ENCODE measurements at regions not wholly inside any gene's neighbourhood (a gene's known extent, or its start where the extent isn't known, plus 50 kb on each side); places are given as distances from the start of the nearest gene placed in this dataset.
A peak's percentile ranks its signal among the peaks of the same experiment; 100 is the strongest.
"Not testable (repeated sequence)": the region's sequence is repeated elsewhere in the genome, so short reads cannot be mapped to it uniquely, and the experiment has no call there.

DNA sequence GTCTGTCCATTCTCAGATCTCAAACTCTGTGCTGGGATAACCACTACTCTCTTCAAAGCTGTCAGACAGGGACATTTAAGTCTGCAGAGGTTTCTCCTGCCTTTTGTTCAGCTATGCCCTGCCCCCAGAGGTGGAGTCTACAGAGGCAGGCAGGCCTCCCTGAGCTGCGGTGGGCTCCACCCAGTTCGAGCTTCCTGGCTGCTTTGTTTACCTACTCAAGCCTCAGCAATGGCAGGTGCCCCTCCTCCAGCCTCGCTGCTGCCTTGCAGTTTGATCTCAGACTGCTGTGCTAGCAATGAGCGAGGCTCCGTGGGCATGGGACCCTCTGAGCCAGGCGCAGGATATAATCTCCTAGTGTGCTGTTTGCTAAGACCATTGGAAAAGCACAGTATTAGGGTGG, 53.1 kb upstream of the HUNK start:
- POLR2A ChIA-PET, H3K27ac Mint-ChIP-seq, DNase-seq: not testable (repeated sequence)

DNA sequence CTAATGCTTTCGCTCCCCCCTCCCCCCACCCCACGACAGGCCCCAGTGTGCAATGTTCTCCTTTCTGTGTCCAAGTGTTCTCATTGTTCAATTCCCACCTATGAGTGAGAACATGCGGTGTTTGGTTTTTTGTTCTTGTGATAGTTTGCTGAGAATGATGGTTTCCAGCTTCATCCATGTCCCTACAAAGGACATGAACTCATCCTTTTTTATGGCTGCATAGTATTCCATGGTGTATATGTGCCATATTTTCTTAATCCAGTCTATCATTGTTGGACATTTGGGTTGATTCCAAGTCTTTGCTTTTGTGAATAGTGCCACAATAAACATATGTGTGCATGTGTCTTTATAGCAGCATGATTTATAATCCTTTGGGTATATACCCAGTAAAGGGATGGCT, 58.5 kb upstream of the HUNK start:
- H3K4me3 Mint-ChIP-seq; H3K4me1 ChIP-seq (ENCODE audit: insufficient read depth, low read length); H3K4me3 ChIP-seq (ENCODE audit: low read length); CTCF ChIA-PET; POLR2A ChIA-PET; H3K36me3 Mint-ChIP-seq; H3K4me1 Mint-ChIP-seq; H3K27ac ChIP-seq (ENCODE audit: low read depth, low read length); DNase-seq; H3K27me3 ChIP-seq (ENCODE audit: insufficient read depth, low read length, poor library complexity, severe bottlenecking); H3K36me3 ChIP-seq (ENCODE audit: insufficient read depth, low read length); H3K27ac Mint-ChIP-seq; H3K9me3 ChIP-seq (ENCODE audit: low read length): not testable (repeated sequence)
- Mint-ChIP-seq H3K9me3 (peaks cover 0 to 13% (median 9%) of the 10 kb centered on the region in 5 donors), H3K27me3 (peaks cover 3 to 14% of the 10 kb centered on the region in 2 donors)

More for the DNA sequence above, 53.1 kb upstream of the HUNK start:
- CTCF ChIA-PET; H3K36me3 Mint-ChIP-seq; H3K27me3 ChIP-seq (ENCODE audit: insufficient read depth, low read length, poor library complexity, severe bottlenecking); H3K4me1 Mint-ChIP-seq; H3K27ac ChIP-seq (ENCODE audit: low read depth, low read length); H3K36me3 ChIP-seq (ENCODE audit: insufficient read depth, low read length); H3K9me3 Mint-ChIP-seq; H3K4me1 ChIP-seq (ENCODE audit: insufficient read depth, low read length); H3K4me3 ChIP-seq (ENCODE audit: low read length); H3K4me3 Mint-ChIP-seq; H3K9me3 ChIP-seq (ENCODE audit: low read length): not testable (repeated sequence)
- peaks cover 5 to 27% of the 10 kb centered on the region in 2 donors for H3K27me3 Mint-ChIP-seq

DNA sequence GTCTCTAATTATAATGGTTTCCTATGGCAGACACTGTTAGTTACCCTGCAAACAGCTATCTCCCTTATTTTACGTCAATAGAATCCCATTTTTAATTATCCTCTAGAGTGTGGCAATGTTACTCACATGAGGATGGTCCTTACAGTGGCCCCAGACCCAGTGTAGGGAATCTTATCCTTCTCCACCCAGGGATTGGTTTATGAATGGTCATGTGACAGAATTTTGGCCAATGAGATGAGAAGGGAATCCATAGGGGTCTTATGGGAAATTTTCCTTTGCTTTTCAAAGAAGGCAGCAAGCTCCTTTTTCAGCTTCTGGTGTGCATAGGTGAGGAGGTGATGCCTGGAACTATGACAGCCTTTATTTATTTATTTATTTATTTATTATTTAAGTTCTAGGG, 59.0 kb upstream of the HUNK start:
- Histone ChIP-seq H3K27ac (ENCODE audit: low read depth, low read length) (no peak overlapping the region), H3K36me3 (ENCODE audit: insufficient read depth, low read length) (no peaks in the 10 kb centered on the region), H3K4me3 (ENCODE audit: low read length) (no peak overlapping the region), H3K4me1 (ENCODE audit: insufficient read depth, low read length) (no peaks in the 10 kb centered on the region), H3K27me3 (ENCODE audit: insufficient read depth, low read length, poor library complexity, severe bottlenecking) (no peaks in the 10 kb centered on the region), H3K9me3 (ENCODE audit: low read length) (no peaks in the 10 kb centered on the region)
- H3K36me3 Mint-ChIP-seq, result no peaks in the 10 kb centered on the region
- DNase-seq, result no peak
- H3K4me1 Mint-ChIP-seq, result no peaks in the 10 kb centered on the region
- H3K27ac Mint-ChIP-seq, result no peak overlapping the region
- ChIA-PET POLR2A (no interaction called here), CTCF (no interaction called here)
- peaks cover 3 to 12% of the 10 kb centered on the region in 2 donors for H3K27me3 Mint-ChIP-seq
- peaks cover 0 to 13% (median 9%) of the 10 kb centered on the region in 5 donors for H3K9me3 Mint-ChIP-seq
- no peak overlapping the region for H3K4me3 Mint-ChIP-seq

GRCh38 chr21:31804008-31804394, 68.8 kb upstream of the HUNK start:
- peaks cover 7 to 37% of the 10 kb centered on the region in 2 donors for H3K27me3 Mint-ChIP-seq
- CTCF ChIA-PET, result no interaction called here
- H3K9me3 Mint-ChIP-seq, result no peaks in the 10 kb centered on the region

DNA sequence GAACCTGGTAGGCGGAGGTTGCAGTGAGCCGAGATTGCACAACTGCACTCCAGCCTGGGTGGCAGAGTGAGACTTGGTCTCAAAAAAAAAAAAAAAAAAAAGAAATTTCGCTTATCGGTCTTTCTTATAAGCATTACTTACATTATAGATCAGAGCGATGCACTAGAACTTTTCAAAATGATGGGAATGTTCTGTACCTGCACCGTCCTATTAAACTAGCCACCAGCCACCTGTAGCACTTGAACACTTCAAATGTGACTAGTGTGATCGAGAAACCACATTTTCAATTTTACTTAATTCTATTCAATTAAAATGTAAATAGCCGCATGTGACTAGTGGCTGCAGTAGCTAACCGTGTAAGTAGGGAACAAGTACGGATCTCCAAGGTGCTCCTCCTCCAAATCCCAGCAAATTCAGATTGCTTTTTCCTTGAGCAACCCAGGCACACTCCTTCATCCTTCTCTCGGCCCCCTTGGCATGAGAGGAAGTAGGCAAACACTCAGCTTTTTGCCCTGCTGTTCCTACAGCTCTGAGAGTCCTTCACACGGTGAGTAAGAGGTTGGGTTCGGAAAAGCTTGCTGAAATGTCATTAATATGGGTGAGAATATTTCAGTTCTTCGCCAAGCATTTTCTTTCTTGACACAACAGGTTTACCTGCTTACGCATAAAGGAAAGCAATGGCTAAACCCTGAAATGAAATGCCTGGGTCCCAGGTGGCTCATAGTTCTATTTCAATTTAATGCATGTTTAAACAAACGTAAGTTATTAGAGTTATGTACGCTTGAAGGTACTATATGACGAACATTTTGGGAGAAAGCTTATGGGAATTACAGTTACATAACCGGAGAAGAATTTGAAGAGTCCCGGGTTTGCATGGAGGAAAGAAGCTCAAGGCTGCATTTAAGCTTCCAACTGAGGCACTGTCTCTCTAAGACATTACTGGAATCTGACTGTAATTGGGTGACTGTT, 69.5 kb upstream of the HUNK start:
- Histone ChIP-seq H3K27me3 (ENCODE audit: insufficient read depth, low read length, poor library complexity, severe bottlenecking) (peaks cover 3% of the 10 kb centered on the region), H3K4me1 (ENCODE audit: insufficient read depth, low read length) (no peaks in the 10 kb centered on the region), H3K4me3 (ENCODE audit: low read length) (no peak overlapping the region), H3K27ac (ENCODE audit: low read depth, low read length) (no peak overlapping the region), H3K9me3 (ENCODE audit: low read length) (no peaks in the 10 kb centered on the region), H3K36me3 (ENCODE audit: insufficient read depth, low read length) (no peaks in the 10 kb centered on the region)
- H3K36me3 Mint-ChIP-seq, result no peaks in the 10 kb centered on the region
- H3K4me3 Mint-ChIP-seq, result no peak overlapping the region
- H3K4me1 Mint-ChIP-seq, result no peaks in the 10 kb centered on the region
- peaks cover 7 to 42% of the 10 kb centered on the region in 2 donors for H3K27me3 Mint-ChIP-seq
- ChIA-PET CTCF (no interaction called here), POLR2A (no interaction called here)
- H3K9me3 Mint-ChIP-seq, result no peaks in the 10 kb centered on the region
- DNase-seq, result no peak
- H3K27ac Mint-ChIP-seq, result no peak overlapping the region

More at GRCh38 chr21:31804008-31804394, 68.8 kb upstream of the HUNK start:
- H3K9me3 ChIP-seq (ENCODE audit: low read length), result no peaks in the 10 kb centered on the region
- POLR2A ChIA-PET, result no interaction called here
- no peak for DNase-seq
- Mint-ChIP-seq H3K36me3 (no peaks in the 10 kb centered on the region), H3K4me1 (no peaks in the 10 kb centered on the region), H3K27ac (no peak overlapping the region), H3K4me3 (no peak overlapping the region)
- no peak overlapping the region for H3K4me3 ChIP-seq (ENCODE audit: low read length)
- H3K27ac ChIP-seq (ENCODE audit: low read depth, low read length), result no peak overlapping the region
- no peaks in the 10 kb centered on the region for H3K36me3 ChIP-seq (ENCODE audit: insufficient read depth, low read length)
- peaks cover 3% of the 10 kb centered on the region for H3K27me3 ChIP-seq (ENCODE audit: insufficient read depth, low read length, poor library complexity, severe bottlenecking)
- H3K4me1 ChIP-seq (ENCODE audit: insufficient read depth, low read length), result no peaks in the 10 kb centered on the region

DNA sequence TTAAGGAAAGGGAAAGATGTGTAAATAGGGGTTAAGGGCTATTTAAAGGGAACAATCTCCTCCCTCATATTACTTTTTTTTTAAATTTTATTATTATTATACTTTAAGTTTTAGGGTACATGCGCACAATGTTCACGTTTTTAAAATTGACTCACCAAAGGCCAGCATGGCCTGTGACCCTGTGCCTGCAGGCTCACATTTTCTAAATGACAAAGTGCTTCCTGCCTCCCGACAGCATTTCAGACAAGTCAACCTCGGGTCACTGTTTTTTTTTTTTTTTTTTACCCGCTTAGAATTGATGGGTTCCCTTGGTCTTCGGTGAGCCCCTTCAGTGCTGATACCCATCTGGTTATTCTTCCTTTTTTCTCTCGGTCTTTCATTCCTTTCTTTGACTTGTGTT, 70.4 kb upstream of the SCAF4 start:
- no peak overlapping the region for H3K4me3 Mint-ChIP-seq
- H3K9me3 Mint-ChIP-seq, result no peaks in the 10 kb centered on the region
- no peaks in the 10 kb centered on the region for H3K4me1 Mint-ChIP-seq
- no peak for DNase-seq
- Histone ChIP-seq H3K27me3 (ENCODE audit: insufficient read depth, low read length, poor library complexity, severe bottlenecking) (peaks cover 3% of the 10 kb centered on the region), H3K27ac (ENCODE audit: low read depth, low read length) (no peak overlapping the region), H3K4me3 (ENCODE audit: low read length) (no peak overlapping the region), H3K4me1 (ENCODE audit: insufficient read depth, low read length) (no peaks in the 10 kb centered on the region), H3K36me3 (ENCODE audit: insufficient read depth, low read length) (no peaks in the 10 kb centered on the region), H3K9me3 (ENCODE audit: low read length) (no peaks in the 10 kb centered on the region)
- peaks cover 7 to 42% of the 10 kb centered on the region in 2 donors for H3K27me3 Mint-ChIP-seq
- ChIA-PET CTCF (no interaction called here), POLR2A (no interaction called here)
- no peaks in the 10 kb centered on the region for H3K36me3 Mint-ChIP-seq
- H3K27ac Mint-ChIP-seq, result no peak overlapping the region

- no peak overlapping the region for H3K4me3 ChIP-seq (ENCODE audit: low read length)
- POLR2A ChIA-PET, result no interaction called here
- H3K27me3 ChIP-seq (ENCODE audit: insufficient read depth, low read length, poor library complexity, severe bottlenecking), result peaks cover 3% of the 10 kb centered on the region
- Mint-ChIP-seq H3K9me3 (no peaks in the 10 kb centered on the region), H3K27ac (peak overlapping the region in 1 of 8 donors; percentile 51), H3K4me3 (no peak overlapping the region), H3K27me3 (peaks cover 7 to 46% of the 10 kb centered on the region in 2 donors), H3K4me1 (no peaks in the 10 kb centered on the region), H3K36me3 (no peaks in the 10 kb centered on the region)
- DNase-seq, result no peak
- H3K27ac ChIP-seq (ENCODE audit: low read depth, low read length), result no peak overlapping the region
- CTCF ChIA-PET, result no interaction called here
- H3K4me1 ChIP-seq (ENCODE audit: insufficient read depth, low read length), result no peaks in the 10 kb centered on the region
- no peaks in the 10 kb centered on the region for H3K9me3 ChIP-seq (ENCODE audit: low read length)
- no peaks in the 10 kb centered on the region for H3K36me3 ChIP-seq (ENCODE audit: insufficient read depth, low read length)
These were observed 69.8 kb upstream of the SCAF4 start for GRCh38 chr21:31801551-31802219.

DNA sequence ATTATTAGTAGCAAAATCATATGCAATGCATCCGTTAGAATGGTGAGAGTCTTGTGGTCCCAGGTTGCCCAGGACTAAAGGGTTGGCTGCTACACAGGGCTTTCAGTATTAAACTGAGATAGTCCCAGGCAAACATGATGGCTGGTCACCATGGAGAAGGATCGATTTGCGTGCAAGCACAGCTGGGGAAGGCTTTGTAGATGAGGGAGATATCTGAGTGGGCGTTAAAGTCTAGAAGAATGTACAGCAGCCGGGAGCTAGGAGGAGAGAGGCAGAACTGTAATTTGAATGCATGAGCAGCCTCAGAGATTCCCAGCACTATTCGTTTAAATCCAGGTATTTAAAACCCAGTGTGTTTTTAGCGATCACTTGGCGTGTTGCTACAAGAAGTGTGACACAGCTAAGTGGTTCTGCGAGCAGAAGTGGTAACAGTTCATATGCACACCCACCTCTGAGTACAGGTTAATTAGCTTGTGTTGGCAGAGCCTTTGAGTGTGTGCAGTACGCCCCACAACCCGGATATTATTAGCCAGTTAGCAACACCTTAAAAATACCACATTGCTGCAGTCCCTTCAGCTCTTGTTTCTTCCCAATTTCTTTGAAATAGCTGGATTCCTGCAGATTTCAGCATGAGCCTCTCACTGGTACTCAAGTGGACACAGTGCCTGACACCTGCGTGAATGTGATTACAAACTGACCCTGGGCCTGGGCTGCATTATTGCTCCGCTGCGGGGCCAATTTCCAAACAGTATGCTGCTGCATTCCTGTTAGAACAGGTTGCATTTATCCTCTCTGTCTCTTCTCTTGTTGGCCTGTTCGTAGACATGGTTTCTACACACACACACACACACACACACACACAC, 67.2 kb upstream of the SCAF4 start:
- Histone ChIP-seq H3K4me1 (ENCODE audit: insufficient read depth, low read length) (no peaks in the 10 kb centered on the region), H3K9me3 (ENCODE audit: low read length) (no peaks in the 10 kb centered on the region), H3K36me3 (ENCODE audit: insufficient read depth, low read length) (no peaks in the 10 kb centered on the region), H3K27me3 (ENCODE audit: insufficient read depth, low read length, poor library complexity, severe bottlenecking) (peaks cover 3% of the 10 kb centered on the region), H3K4me3 (ENCODE audit: low read length) (no peak overlapping the region), H3K27ac (ENCODE audit: low read depth, low read length) (no peak overlapping the region)
- H3K9me3 Mint-ChIP-seq, result no peaks in the 10 kb centered on the region
- no peaks in the 10 kb centered on the region for H3K36me3 Mint-ChIP-seq
- peaks cover 7 to 49% of the 10 kb centered on the region in 2 donors for H3K27me3 Mint-ChIP-seq
- CTCF ChIA-PET, result no interaction called here
- H3K4me1 Mint-ChIP-seq, result no peaks in the 10 kb centered on the region
- no peak overlapping the region for H3K4me3 Mint-ChIP-seq
- H3K27ac Mint-ChIP-seq, result no peak overlapping the region
- POLR2A ChIA-PET, result no interaction called here
- DNase-seq, result no peak

Measured in CD8-positive, alpha-beta memory T cell (primary cell).